ENCODE measurements at regions not wholly inside any gene's neighbourhood (a gene's known extent, or its start where the extent isn't known, plus 50 kb on each side); places are given as distances from the start of the nearest gene placed in this dataset.
"Not testable (repeated sequence)": the region's sequence is repeated elsewhere in the genome, so short reads cannot be mapped to it uniquely, and the experiment has no call there.

DNA sequence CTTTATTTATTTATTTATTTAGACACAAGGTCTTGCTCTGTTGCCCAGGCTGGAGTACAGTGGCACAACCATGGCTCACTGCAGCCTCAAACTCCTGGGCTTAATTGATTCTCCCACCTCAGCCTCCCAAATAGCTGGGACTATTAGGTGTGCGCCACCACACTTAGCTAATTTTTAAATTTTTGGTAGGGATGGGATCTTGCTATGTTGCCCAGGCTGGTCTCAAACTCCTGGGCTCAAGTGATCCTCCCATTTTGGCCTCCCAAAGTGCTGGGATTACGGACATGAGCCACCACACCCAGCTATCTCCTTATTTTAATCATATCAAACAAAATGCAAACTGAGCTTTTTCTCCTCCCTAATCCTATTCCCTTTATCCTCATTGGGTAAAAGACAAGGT, 113.0 kb upstream of the FOXN2 start:
- TF ChIP-seq, protein P1, sequence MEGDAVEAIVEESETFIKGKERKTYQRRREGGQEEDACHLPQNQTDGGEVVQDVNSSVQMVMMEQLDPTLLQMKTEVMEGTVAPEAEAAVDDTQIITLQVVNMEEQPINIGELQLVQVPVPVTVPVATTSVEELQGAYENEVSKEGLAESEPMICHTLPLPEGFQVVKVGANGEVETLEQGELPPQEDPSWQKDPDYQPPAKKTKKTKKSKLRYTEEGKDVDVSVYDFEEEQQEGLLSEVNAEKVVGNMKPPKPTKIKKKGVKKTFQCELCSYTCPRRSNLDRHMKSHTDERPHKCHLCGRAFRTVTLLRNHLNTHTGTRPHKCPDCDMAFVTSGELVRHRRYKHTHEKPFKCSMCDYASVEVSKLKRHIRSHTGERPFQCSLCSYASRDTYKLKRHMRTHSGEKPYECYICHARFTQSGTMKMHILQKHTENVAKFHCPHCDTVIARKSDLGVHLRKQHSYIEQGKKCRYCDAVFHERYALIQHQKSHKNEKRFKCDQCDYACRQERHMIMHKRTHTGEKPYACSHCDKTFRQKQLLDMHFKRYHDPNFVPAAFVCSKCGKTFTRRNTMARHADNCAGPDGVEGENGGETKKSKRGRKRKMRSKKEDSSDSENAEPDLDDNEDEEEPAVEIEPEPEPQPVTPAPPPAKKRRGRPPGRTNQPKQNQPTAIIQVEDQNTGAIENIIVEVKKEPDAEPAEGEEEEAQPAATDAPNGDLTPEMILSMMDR (IDR thresholded peaks at IDR 0.05) = not testable (repeated sequence)
- TF ChIP-seq EP300 (IDR thresholded peaks at IDR 0.05; ENCODE audit: low read depth); POLR2A (IDR thresholded peaks at IDR 0.05); POLR2AphosphoS5 (IDR thresholded peaks at IDR 0.05): not testable (repeated sequence)
